ENCODE measurements at regions not wholly inside any gene's neighbourhood (a gene's known extent, or its start where the extent isn't known, plus 50 kb on each side); places are given as distances from the start of the nearest gene placed in this dataset.

DNA sequence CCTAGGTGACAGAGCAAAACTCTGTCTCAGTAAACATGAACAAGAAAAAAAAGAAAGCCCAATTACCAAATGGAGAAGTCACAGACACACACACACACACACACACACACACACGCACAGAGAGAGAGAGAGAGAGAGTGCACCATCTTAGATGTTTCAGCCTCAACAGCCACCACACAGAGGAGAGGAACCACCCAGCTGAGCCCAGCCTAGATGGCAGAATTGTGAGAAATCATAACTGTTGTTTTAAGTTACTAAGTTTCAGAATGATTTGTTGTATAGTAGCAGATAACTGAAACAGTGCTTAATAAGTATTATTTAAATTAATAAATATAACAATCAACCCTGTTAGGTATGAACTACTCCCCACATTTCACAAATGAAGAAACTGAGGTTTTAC, 321.2 kb downstream of the ZNF621 start:
- Histone ChIP-seq H3K9me3 (replicated peaks; ENCODE audit: control insufficient read depth, insufficient read depth, low read depth, low read length) (no peaks in the 10 kb centered on the region), H3K27ac (ENCODE audit: extremely low read depth, low read depth, low read length) (no peak overlapping the region), H3K4me1 (replicated peaks in 1 of 2; ENCODE audit: control insufficient read depth in 2 of 2, insufficient read depth in 2 of 2, low read length in 2 of 2) (no peaks in the 10 kb centered on the region), H3K36me3 (ENCODE audit: control insufficient read depth, insufficient read depth, low read length) (no peaks in the 10 kb centered on the region), H3K79me2 (ENCODE audit: control insufficient read depth, insufficient read depth, low read length) (no peaks in the 10 kb centered on the region), H3K4me3 (no peak overlapping the region), H3K4me2 (ENCODE audit: insufficient read depth, low read length) (no peak overlapping the region), H4K20me1 (replicated peaks; ENCODE audit: control insufficient read depth, insufficient read depth, low read length) (no peaks in the 10 kb centered on the region), H2AFZ (ENCODE audit: low read depth, low read length) (no peak overlapping the region), H3K9me1 (ENCODE audit: control insufficient read depth, insufficient read depth, low read length) (no peaks in the 10 kb centered on the region), H3K9ac (ENCODE audit: insufficient read depth in 1 of 2, low read depth in 2 of 2, low read length in 2 of 2) (no peak overlapping the region), H3K27me3 (ENCODE audit: control insufficient read depth in 2 of 2, insufficient read depth in 2 of 2, low read length in 2 of 2) (peaks cover 0 to 3% of the 10 kb centered on the region in 2 experiments; a peak in 1 of 5 replicates)
- CTCF ChIA-PET (ENCODE audit: low intra/inter-chr PET ratio): no interaction called here
- POLR2A ChIA-PET: no interaction called here
- FAIRE-seq: no peak
- no TSS peak for BruUV-seq (replicated peaks)
- 0% methylated on average over 1 of the region's 1 CpG for WGBS (ENCODE audit: insufficient coverage, low coverage, missing lambda C conversion rate)
- in situ Hi-C loops (cut with MboI) (no loop called here), intact Hi-C loops (cut with micrococcal nuclease) (no loop called here)
- DNase-seq (ENCODE audit: extremely low read depth in 1 of 4, low spot score in 3 of 4): no peak
- TF ChIP-seq BRF1 (IDR thresholded peaks at IDR 0.05; ENCODE audit: borderline replicate concordance, extremely low read depth, insufficient read length) (no peak), GABPA (tag; conservative IDR thresholded peaks at IDR 0.05; ENCODE audit: low read depth) (no peak), JUNB (CRISPR knock-in tag; conservative IDR thresholded peaks at IDR 0.05) (no peak), ZBTB7A (IDR thresholded peaks at IDR 0.05; ENCODE audit: borderline replicate concordance, control insufficient read depth, low read depth, low read length) (no peak), ZNF311 (CRISPR knock-in tag; IDR thresholded peaks at IDR 0.05) (no peak), HDAC8 (tag; IDR thresholded peaks at IDR 0.05) (no peak), NCOR1 (IDR thresholded peaks at IDR 0.05) (no peak), SRSF7 (optimal IDR thresholded peaks at IDR 0.05; ENCODE audit: low read depth, low read length) (no peak), SIX5 (IDR thresholded peaks at IDR 0.05; ENCODE audit: borderline replicate concordance in 1 of 2, insufficient read depth in 1 of 2, low read depth in 1 of 2, low read length in 2 of 2) (no peak), FOXK2 (conservative IDR thresholded peaks at IDR 0.05 in 1 of 2, IDR thresholded peaks at IDR 0.05 in 1 of 2; ENCODE audit: low read depth in 2 of 2) (no peak), ZNF121 (CRISPR knock-in tag; conservative IDR thresholded peaks at IDR 0.05) (no peak), KLF16 (IDR thresholded peaks at IDR 0.05) (no peak), MTF1 (CRISPR knock-in tag; IDR thresholded peaks at IDR 0.05; ENCODE audit: borderline replicate concordance) (no peak), KDM2B (CRISPR knock-in tag; IDR thresholded peaks at IDR 0.05) (no peak)
- no peak for ATAC-seq
